ENCODE measurements at regions not wholly inside any gene's neighbourhood (a gene's known extent, or its start where the extent isn't known, plus 50 kb on each side); places are given as distances from the start of the nearest gene placed in this dataset.
"Not testable (repeated sequence)": the region's sequence is repeated elsewhere in the genome, so short reads cannot be mapped to it uniquely, and the experiment has no call there.

- DNase-seq = no peak
These were observed 80.6 kb upstream of the IRX4 start for GRCh38 chr5:1963358-1963757.

- DNase-seq = no peak
These were observed 80.1 kb upstream of the IRX4 start for GRCh38 chr5:1962619-1963355.

- DNase-seq = no peak
These were observed 79.3 kb upstream of the IRX4 start for GRCh38 chr5:1961952-1962595.

GRCh38 chr5:1961304-1961946 lies 78.7 kb upstream of the IRX4 start:
- DNase-seq = no peak

GRCh38 chr5:1960595-1961303 lies 78.0 kb upstream of the IRX4 start:
- DNase-seq = no peak

GRCh38 chr5:1959725-1960581 lies 77.2 kb upstream of the IRX4 start:
- no peak for DNase-seq

GRCh38 chr5:1959231-1959630 lies 76.5 kb upstream of the IRX4 start:
- no peak for DNase-seq

- DNase-seq = no peak
These were observed 75.7 kb upstream of the IRX4 start for GRCh38 chr5:1958211-1959010.

- DNase-seq = no peak
These were observed 72.9 kb upstream of the IRX4 start for GRCh38 chr5:1955586-1955985.

GRCh38 chr5:1953710-1954109 lies 71.0 kb upstream of the IRX4 start:
- DNase-seq = not testable (repeated sequence)

GRCh38 chr5:1952444-1953099 lies 69.8 kb upstream of the IRX4 start:
- no peak for DNase-seq

GRCh38 chr5:1952021-1952420 lies 69.3 kb upstream of the IRX4 start:
- DNase-seq = no peak

- DNase-seq = no peak
These were observed 68.6 kb upstream of the IRX4 start for GRCh38 chr5:1951165-1951816.

GRCh38 chr5:1950708-1951103 lies 68.0 kb upstream of the IRX4 start:
- DNase-seq = no peak

- no peak for DNase-seq
These were observed 67.5 kb upstream of the IRX4 start for GRCh38 chr5:1950096-1950707.

GRCh38 chr5:1949253-1949652 lies 66.5 kb upstream of the IRX4 start:
- no peak for DNase-seq

- DNase-seq = no peak
These were observed 66.0 kb upstream of the IRX4 start for GRCh38 chr5:1948663-1949191.

GRCh38 chr5:1948111-1948510 lies 65.4 kb upstream of the IRX4 start:
- DNase-seq = no peak

GRCh38 chr5:1946776-1947175 lies 64.1 kb upstream of the IRX4 start:
- no peak for DNase-seq
